Tibial nerve (tissue), 4 donors: ENCODE measurements at regions not wholly inside any gene's neighbourhood (a gene's known extent, or its start where the extent isn't known, plus 50 kb on each side); places are given as distances from the start of the nearest gene placed in this dataset.

Source experiments
- DNase-seq, 2 donors: peaks; one replicate each; pipeline ENCODE4 v3.0.0-alpha.2; 2019; ENCODE audit warnings: low spot score in 2 of 2
- H3K27ac ChIP-seq, 4 donors: fragments of 200-600 bp; sonication (generic) in 3 of 4; one replicate each; pipeline ENCODE4 v1.5.1; 2017 to 2019; ENCODE audit warnings: mild to moderate bottlenecking in 1 of 4
- H3K27me3 ChIP-seq, 2 donors: fragments of 200-600 bp; sonication (generic) in 1 of 2; one replicate each; pipeline versions ENCODE4 v1.5.1 to v1.6.0; 2017 to 2019
- H3K36me3 ChIP-seq, 3 donors: fragments of 200-600 bp; sonication (generic); one replicate each; pipeline ENCODE4 v1.5.1; 2018 to 2019
- H3K4me1 ChIP-seq, 4 donors: fragments of 200-600 bp; sonication (generic) in 3 of 4; one replicate each; pipeline ENCODE4 v1.5.1; 2017 to 2019
- H3K4me3 ChIP-seq, 4 donors: fragments of 200-600 bp; sonication (generic) in 3 of 4; one replicate each; pipeline ENCODE4 v1.5.1; 2017 to 2019; ENCODE audit warnings: mild to moderate bottlenecking in 1 of 4, moderate library complexity in 1 of 4
- H3K9me3 ChIP-seq, 4 donors: fragments of 200-600 bp; sonication (generic) in 3 of 4; one replicate each; pipeline ENCODE4 v1.5.1; 2017 to 2019
- EP300 ChIP-seq, 2 donors: sonication (generic); formaldehyde crosslinking; IDR thresholded peaks; one replicate each; pipeline ENCODE4 v1.6.1; 2017; ENCODE audit warnings: antibody characterized with exemption in 2 of 2, mild to moderate bottlenecking in 1 of 2
- POLR2A ChIP-seq, 2 donors: fragments of 450-650 bp; IDR thresholded peaks; one replicate each; pipeline ENCODE4 v1.6.1; 2017; ENCODE audit warnings: antibody characterized with exemption in 2 of 2, mild to moderate bottlenecking in 2 of 2, moderate library complexity in 2 of 2
- WGBS, 2 donors: methylation state at CpG; one replicate each; pipeline ENCODE4 v1.1.5; 2018; 5-methylcytosine and 5-hydroxymethylcytosine counted together
- TF ChIP-seq, protein P1 (sequence below), 5 experiments: fragments of 200-600 bp in 3 of 5; fragments of 450-650 bp in 2 of 5; sonication (generic) in 3 of 5; IDR thresholded peaks; one replicate each; pipeline ENCODE4 v1.5.1; 2016 to 2019; ENCODE audit warnings: antibody characterized with exemption in 5 of 5, mild to moderate bottlenecking in 3 of 5, moderate library complexity in 2 of 5

DNA sequence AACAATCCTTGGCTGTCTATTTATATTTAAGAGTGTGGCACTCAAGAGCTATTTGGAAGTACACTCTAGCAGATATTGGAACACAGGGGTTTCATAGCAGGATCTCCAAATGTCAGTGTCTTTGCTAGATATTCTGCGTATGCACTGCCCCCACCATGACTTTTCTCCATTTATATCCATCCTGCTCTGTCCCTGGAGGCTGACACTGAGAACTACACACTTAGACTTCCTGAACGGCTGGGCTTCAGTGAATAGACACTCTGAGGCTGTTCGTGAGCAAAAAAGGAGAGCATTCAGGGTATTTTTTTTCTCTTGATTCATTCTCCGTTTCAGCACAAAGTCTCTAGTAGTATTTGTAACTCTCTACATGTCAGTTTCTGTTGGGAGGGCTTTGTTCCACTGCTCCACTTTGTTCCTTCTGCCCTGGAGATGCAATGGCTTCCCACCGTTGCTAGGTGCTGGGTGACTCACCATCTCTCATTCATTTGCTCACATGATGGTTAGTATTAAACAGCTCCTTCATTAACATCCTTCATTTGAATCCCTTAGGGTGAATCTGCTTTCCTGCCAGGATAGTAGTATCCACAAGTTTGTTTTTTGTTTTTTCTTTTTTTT is 155.9 kb upstream of the SLC13A1 start:
- Histone ChIP-seq H3K4me1 (no peaks in the 10 kb centered on the region), H3K9me3 (no peaks in the 10 kb centered on the region), H3K27ac (no peak overlapping the region), H3K4me3 (no peak overlapping the region), H3K27me3 (no peaks in the 10 kb centered on the region), H3K36me3 (no peaks in the 10 kb centered on the region)
- 27 to 28% methylated on average over 5 of the region's 5 CpGs for WGBS, 2 donors
- DNase-seq: no peak
- no peak for TF ChIP-seq POLR2A (IDR thresholded peaks at IDR 0.05)
- TF ChIP-seq EP300 (IDR thresholded peaks at IDR 0.05): no peak
- TF ChIP-seq, protein P1, sequence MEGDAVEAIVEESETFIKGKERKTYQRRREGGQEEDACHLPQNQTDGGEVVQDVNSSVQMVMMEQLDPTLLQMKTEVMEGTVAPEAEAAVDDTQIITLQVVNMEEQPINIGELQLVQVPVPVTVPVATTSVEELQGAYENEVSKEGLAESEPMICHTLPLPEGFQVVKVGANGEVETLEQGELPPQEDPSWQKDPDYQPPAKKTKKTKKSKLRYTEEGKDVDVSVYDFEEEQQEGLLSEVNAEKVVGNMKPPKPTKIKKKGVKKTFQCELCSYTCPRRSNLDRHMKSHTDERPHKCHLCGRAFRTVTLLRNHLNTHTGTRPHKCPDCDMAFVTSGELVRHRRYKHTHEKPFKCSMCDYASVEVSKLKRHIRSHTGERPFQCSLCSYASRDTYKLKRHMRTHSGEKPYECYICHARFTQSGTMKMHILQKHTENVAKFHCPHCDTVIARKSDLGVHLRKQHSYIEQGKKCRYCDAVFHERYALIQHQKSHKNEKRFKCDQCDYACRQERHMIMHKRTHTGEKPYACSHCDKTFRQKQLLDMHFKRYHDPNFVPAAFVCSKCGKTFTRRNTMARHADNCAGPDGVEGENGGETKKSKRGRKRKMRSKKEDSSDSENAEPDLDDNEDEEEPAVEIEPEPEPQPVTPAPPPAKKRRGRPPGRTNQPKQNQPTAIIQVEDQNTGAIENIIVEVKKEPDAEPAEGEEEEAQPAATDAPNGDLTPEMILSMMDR (IDR thresholded peaks at IDR 0.05): no peak

- 84 to 89% methylated on average over 2 of the region's 2 CpGs for WGBS, 2 donors
- no peak for DNase-seq
- no peaks in the 10 kb centered on the region for H3K4me1 ChIP-seq
- no peak overlapping the region for H3K27ac ChIP-seq
- H3K4me3 ChIP-seq: no peak overlapping the region
- TF ChIP-seq, protein P1 (IDR thresholded peaks at IDR 0.05): no peak
- TF ChIP-seq EP300 (IDR thresholded peaks at IDR 0.05): no peak
- TF ChIP-seq POLR2A (IDR thresholded peaks at IDR 0.05): no peak
- no peaks in the 10 kb centered on the region for H3K36me3 ChIP-seq
- H3K27me3 ChIP-seq: no peaks in the 10 kb centered on the region
- H3K9me3 ChIP-seq: no peaks in the 10 kb centered on the region
Observed at GRCh38 chr7:123352973-123353372, 153.2 kb upstream of the SLC13A1 start.

- Histone ChIP-seq H3K36me3 (no peaks in the 10 kb centered on the region), H3K27me3 (no peaks in the 10 kb centered on the region), H3K9me3 (no peaks in the 10 kb centered on the region), H3K4me3 (no peak overlapping the region), H3K27ac (no peak overlapping the region), H3K4me1 (no peaks in the 10 kb centered on the region)
- no peak for TF ChIP-seq EP300 (IDR thresholded peaks at IDR 0.05)
- no peak for DNase-seq
- 77 to 82% methylated on average over 7 of the region's 7 CpGs for WGBS, 2 donors
Observed at GRCh38 chr7:123351516-123352505, 152.0 kb upstream of the SLC13A1 start.

- TF ChIP-seq POLR2A (IDR thresholded peaks at IDR 0.05) (no peak), EP300 (IDR thresholded peaks at IDR 0.05) (no peak)
- TF ChIP-seq, protein P1 (IDR thresholded peaks at IDR 0.05): no peak
- Histone ChIP-seq H3K27ac (no peak overlapping the region), H3K4me3 (no peak overlapping the region), H3K36me3 (no peaks in the 10 kb centered on the region), H3K27me3 (no peaks in the 10 kb centered on the region), H3K9me3 (no peaks in the 10 kb centered on the region), H3K4me1 (no peaks in the 10 kb centered on the region)
- no peak for DNase-seq
- WGBS, 2 donors: 85 to 86% methylated on average over 3 of the region's 3 CpGs
Observed at GRCh38 chr7:123351027-123351426, 151.3 kb upstream of the SLC13A1 start.

- Histone ChIP-seq H3K9me3 (no peaks in the 10 kb centered on the region), H3K27me3 (no peaks in the 10 kb centered on the region), H3K27ac (no peak overlapping the region), H3K4me3 (no peak overlapping the region), H3K4me1 (no peaks in the 10 kb centered on the region), H3K36me3 (no peaks in the 10 kb centered on the region)
- WGBS, 2 donors: 64 to 76% methylated on average over 1 of the region's 1 CpG
- TF ChIP-seq EP300 (IDR thresholded peaks at IDR 0.05) (no peak), POLR2A (IDR thresholded peaks at IDR 0.05) (no peak)
- TF ChIP-seq, protein P1 (IDR thresholded peaks at IDR 0.05): no peak
- DNase-seq: no peak
Observed at GRCh38 chr7:123348690-123349089, 148.9 kb upstream of the SLC13A1 start.
